HEK293 (cell line): ENCODE measurements at regions not wholly inside any gene's neighbourhood (a gene's known extent, or its start where the extent isn't known, plus 50 kb on each side); places are given as distances from the start of the nearest gene placed in this dataset.

ENCODE experiments used
- CTCF ChIP-seq: fragments of 450-650 bp; formaldehyde crosslinking; IDR thresholded peaks from 2 replicates; pipeline ENCODE4 v1.5.1; 2016; ENCODE audit warnings: missing biosample characterization, missing genetic modification characterization
- EGR2 ChIP-seq: fragments of 450-650 bp; formaldehyde crosslinking; IDR thresholded peaks from 2 replicates; pipeline ENCODE4 v1.5.1; 2016; ENCODE audit warnings: low read depth, missing biosample characterization, missing genetic modification characterization
- FEZF1 ChIP-seq: fragments of 450-650 bp; formaldehyde crosslinking; IDR thresholded peaks from 2 replicates; pipeline ENCODE4 v1.5.1; 2016; ENCODE audit warnings: missing biosample characterization, missing genetic modification characterization
- GFI1B ChIP-seq: fragments of 450-650 bp; formaldehyde crosslinking; IDR thresholded peaks from 2 replicates; pipeline ENCODE4 v1.5.1; 2016; ENCODE audit warnings: missing biosample characterization, missing genetic modification characterization
- GLIS1 ChIP-seq: fragments of 450-650 bp; formaldehyde crosslinking; IDR thresholded peaks from 2 replicates; pipeline ENCODE4 v1.5.1; 2016; ENCODE audit warnings: missing biosample characterization, missing genetic modification characterization
- GLIS2 ChIP-seq: fragments of 450-650 bp; formaldehyde crosslinking; IDR thresholded peaks from 2 replicates; pipeline ENCODE4 v1.5.1; 2016; ENCODE audit warnings: missing biosample characterization, missing genetic modification characterization
- HIC1 ChIP-seq: fragments of 450-650 bp; formaldehyde crosslinking; IDR thresholded peaks from 2 replicates; pipeline ENCODE4 v1.5.1; 2016; ENCODE audit warnings: missing biosample characterization, missing genetic modification characterization
- KLF9 ChIP-seq: fragments of 450-650 bp; formaldehyde crosslinking; IDR thresholded peaks from 2 replicates; pipeline ENCODE4 v1.5.1; 2016; ENCODE audit warnings: missing biosample characterization, missing genetic modification characterization, low read depth
- PRDM4 ChIP-seq: fragments of 450-650 bp; formaldehyde crosslinking; IDR thresholded peaks from 2 replicates; pipeline ENCODE4 v1.5.1; 2017; ENCODE audit warnings: missing biosample characterization, missing genetic modification characterization
- SALL2 ChIP-seq: fragments of 450-650 bp; formaldehyde crosslinking; IDR thresholded peaks from 2 replicates; pipeline ENCODE4 v1.5.0; 2017; ENCODE audit warnings: missing biosample characterization, mild to moderate bottlenecking, missing genetic modification characterization, borderline replicate concordance
- SCRT1 ChIP-seq: fragments of 450-650 bp; formaldehyde crosslinking; IDR thresholded peaks from 2 replicates; pipeline ENCODE4 v1.5.1; 2016; ENCODE audit warnings: missing biosample characterization, missing genetic modification characterization, borderline replicate concordance
- SP2 ChIP-seq: fragments of 450-650 bp; formaldehyde crosslinking; IDR thresholded peaks from 2 replicates; pipeline ENCODE4 v1.5.1; 2016; ENCODE audit warnings: missing biosample characterization, missing genetic modification characterization
- ZBTB48 ChIP-seq: fragments of 450-650 bp; formaldehyde crosslinking; IDR thresholded peaks from 2 replicates; pipeline ENCODE4 v1.5.1; 2016; ENCODE audit warnings: missing biosample characterization, missing genetic modification characterization
- ZEB2 ChIP-seq: fragments of 450-650 bp; formaldehyde crosslinking; IDR thresholded peaks from 2 replicates; pipeline ENCODE4 v1.5.1; 2016; ENCODE audit warnings: missing biosample characterization, missing genetic modification characterization
- ZFHX2 ChIP-seq: fragments of 450-650 bp; formaldehyde crosslinking; conservative IDR thresholded peaks from 2 replicates; pipeline ENCODE4 v1.5.1; 2016; ENCODE audit warnings: missing biosample characterization, missing genetic modification characterization
- ZFP41 ChIP-seq: fragments of 450-650 bp; formaldehyde crosslinking; IDR thresholded peaks from 2 replicates; pipeline ENCODE4 v1.5.1; 2016; ENCODE audit warnings: missing biosample characterization, missing genetic modification characterization, borderline replicate concordance
- ZNF157 ChIP-seq: fragments of 450-650 bp; formaldehyde crosslinking; IDR thresholded peaks from 2 replicates; pipeline ENCODE4 v1.5.1; 2016; ENCODE audit warnings: missing biosample characterization, missing genetic modification characterization
- ZNF175 ChIP-seq: fragments of 450-650 bp; formaldehyde crosslinking; IDR thresholded peaks from 2 replicates; pipeline ENCODE4 v1.5.1; 2016; ENCODE audit warnings: missing biosample characterization, missing genetic modification characterization
- ZNF19 ChIP-seq: fragments of 450-650 bp; formaldehyde crosslinking; IDR thresholded peaks from 2 replicates; pipeline ENCODE4; 2016; ENCODE audit warnings: missing biosample characterization, missing genetic modification characterization, low read depth
- ZNF248 ChIP-seq: fragments of 450-650 bp; formaldehyde crosslinking; IDR thresholded peaks from 2 replicates; pipeline ENCODE4 v1.5.1; 2017; ENCODE audit warnings: missing biosample characterization, missing genetic modification characterization
- ZNF398 ChIP-seq: fragments of 450-650 bp; formaldehyde crosslinking; IDR thresholded peaks from 2 replicates; pipeline ENCODE4 v1.5.1; 2017; ENCODE audit warnings: missing biosample characterization, missing genetic modification characterization
- ZNF555 ChIP-seq: fragments of 450-650 bp; formaldehyde crosslinking; conservative IDR thresholded peaks from 2 replicates; pipeline ENCODE4 v1.5.1; 2017; ENCODE audit warnings: missing biosample characterization, mild to moderate bottlenecking, missing genetic modification characterization, inconsistent platforms
- ZNF580 ChIP-seq: fragments of 450-650 bp; formaldehyde crosslinking; IDR thresholded peaks from 2 replicates; pipeline ENCODE4 v1.5.1; 2016; ENCODE audit warnings: missing biosample characterization, missing genetic modification characterization
- ZNF585B ChIP-seq: fragments of 450-650 bp; formaldehyde crosslinking; IDR thresholded peaks from 2 replicates; pipeline ENCODE4 v1.5.1; 2016; ENCODE audit warnings: missing biosample characterization, missing genetic modification characterization
- ZNF600 ChIP-seq: fragments of 450-650 bp; formaldehyde crosslinking; IDR thresholded peaks from 2 replicates; pipeline ENCODE4 v1.5.1; 2016; ENCODE audit warnings: missing biosample characterization, missing genetic modification characterization
- ZNF639 ChIP-seq: fragments of 450-650 bp; formaldehyde crosslinking; IDR thresholded peaks from 2 replicates; pipeline ENCODE4 v1.5.1; 2016; ENCODE audit warnings: missing biosample characterization, missing genetic modification characterization
- ZNF768 ChIP-seq: fragments of 450-650 bp; formaldehyde crosslinking; IDR thresholded peaks from 2 replicates; pipeline ENCODE4 v1.5.1; 2018; ENCODE audit warnings: missing biosample characterization, mild to moderate bottlenecking, missing genetic modification characterization
- ZNF785 ChIP-seq: fragments of 450-650 bp; formaldehyde crosslinking; IDR thresholded peaks from 2 replicates; pipeline ENCODE4 v1.5.1; 2016; ENCODE audit warnings: missing biosample characterization, missing genetic modification characterization
- ZNF791 ChIP-seq: fragments of 450-650 bp; formaldehyde crosslinking; IDR thresholded peaks from 2 replicates; pipeline ENCODE4 v1.5.1; 2016; ENCODE audit warnings: missing biosample characterization, missing genetic modification characterization
- ZXDB ChIP-seq: fragments of 450-650 bp; formaldehyde crosslinking; IDR thresholded peaks from 2 replicates; pipeline ENCODE4 v1.5.1; 2016; ENCODE audit warnings: missing biosample characterization, missing genetic modification characterization

- peak; percentile 24; the same call in 1 of the 2 replicates for TF ChIP-seq HIC1 (tag by site-specific recombination)
- TF ChIP-seq GFI1B: peak; percentile 52; the same call in 1 of the 2 replicates
- no peak for TF ChIP-seq ZNF555
- TF ChIP-seq ZNF639: 0 out of 2 replicates have a peak, but pooled peaks have one; percentile 24
- no peak for TF ChIP-seq ZNF785 (tag by site-specific recombination)
- peak; percentile 16 for TF ChIP-seq CTCF (tag by site-specific recombination)
- no peak for TF ChIP-seq ZNF580 (tag by site-specific recombination)
- TF ChIP-seq SCRT1: no peak
- TF ChIP-seq ZBTB48 (tag by site-specific recombination): peak; percentile 5; the same call in 1 of the 2 replicates
- TF ChIP-seq ZNF791 (tag by site-specific recombination): no peak
- no peak for TF ChIP-seq ZNF19 (tag by site-specific recombination)
- TF ChIP-seq PRDM4 (tag by site-specific recombination): peak; percentile 25; the same call in 1 of the 2 replicates
- no peak for TF ChIP-seq ZNF768 (tag by site-specific recombination)
- 0 out of 2 replicates have a peak, but pooled peaks have one; percentile 56 for TF ChIP-seq ZEB2 (tag by site-specific recombination)
- no peak for TF ChIP-seq ZFP41
- TF ChIP-seq KLF9: peak; percentile 53; the same call in 1 of the 2 replicates
- TF ChIP-seq SALL2 (tag by site-specific recombination): no peak
- TF ChIP-seq ZNF157 (tag by site-specific recombination): no peak
- peak; percentile 90 for TF ChIP-seq ZNF398 (tag by site-specific recombination)
- peak; percentile 36 for TF ChIP-seq GLIS1 (tag by site-specific recombination)
- TF ChIP-seq ZNF248: no peak
- TF ChIP-seq ZNF585B: no peak
- TF ChIP-seq ZFHX2 (tag by site-specific recombination): peak; percentile 86
- TF ChIP-seq ZXDB (tag by site-specific recombination): peak; percentile 66
- TF ChIP-seq ZNF175 (tag by site-specific recombination): no peak
- TF ChIP-seq GLIS2 (tag by site-specific recombination): peak; percentile 44
- TF ChIP-seq ZNF600 (tag by site-specific recombination): peak; percentile 83; the same call in 1 of the 2 replicates
- TF ChIP-seq SP2 (tag by site-specific recombination): peak; percentile 22
- TF ChIP-seq EGR2 (tag by site-specific recombination): peak; percentile 65; the same call in 1 of the 2 replicates
- peak; percentile 72 for TF ChIP-seq FEZF1 (tag by site-specific recombination)
Measured at GRCh38 chr18:22559414-22560274, 141.9 kb upstream of the CTAGE1 start (continued).
